ENCODE measurements at regions not wholly inside any gene's neighbourhood (a gene's known extent, or its start where the extent isn't known, plus 50 kb on each side); places are given as distances from the start of the nearest gene placed in this dataset.

- H3K36me3 ChIP-seq (ENCODE audit: control insufficient read depth, insufficient read depth, low read length) = no peaks in the 10 kb centered on the region
- H3K9me3 ChIP-seq (ENCODE audit: control insufficient read depth, low read length) = peaks cover 1% of the 10 kb centered on the region
- WGBS, 2 experiments (ENCODE audit: insufficient coverage in 2 of 2) = 94 to 96% methylated on average over 9 to 12 of the region's 13 CpGs
- no peak overlapping the region for H3K4me3 ChIP-seq (ENCODE audit: extremely low read depth, insufficient read depth, low read length, poor library complexity, severe bottlenecking)
- no peak overlapping the region for H3K27ac ChIP-seq (ENCODE audit: low read depth, low read length, severe bottlenecking)
- peaks cover 2% of the 10 kb centered on the region for H3K4me1 ChIP-seq (ENCODE audit: control insufficient read depth, insufficient read depth, low read length, poor library complexity, severe bottlenecking)
Measured at GRCh38 chr4:138892483-138893407, 122.8 kb upstream of the NOCT start.

- Histone ChIP-seq H3K36me3 (ENCODE audit: control insufficient read depth, insufficient read depth, low read length) (no peaks in the 10 kb centered on the region), H3K4me1 (ENCODE audit: control insufficient read depth, insufficient read depth, low read length, poor library complexity, severe bottlenecking) (no peaks in the 10 kb centered on the region), H3K27ac (ENCODE audit: low read depth, low read length, severe bottlenecking) (no peak overlapping the region), H3K4me3 (ENCODE audit: extremely low read depth, insufficient read depth, low read length, poor library complexity, severe bottlenecking) (no peak overlapping the region), H3K9me3 (ENCODE audit: control insufficient read depth, low read length) (peaks cover 7% of the 10 kb centered on the region)
- 33% methylated on average over 1 of the region's 6 CpGs; no CpG with 5 or more reads in 1 of the 2 experiments for WGBS, 2 experiments (ENCODE audit: insufficient coverage in 2 of 2)
Measured at GRCh38 chr4:138891631-138892031, 124.0 kb upstream of the NOCT start.

- no peaks in the 10 kb centered on the region for H3K4me1 ChIP-seq (ENCODE audit: control insufficient read depth, insufficient read depth, low read length, poor library complexity, severe bottlenecking)
- H3K9me3 ChIP-seq (ENCODE audit: control insufficient read depth, low read length) = peaks cover 7% of the 10 kb centered on the region
- H3K27ac ChIP-seq (ENCODE audit: low read depth, low read length, severe bottlenecking) = no peak overlapping the region
- H3K4me3 ChIP-seq (ENCODE audit: extremely low read depth, insufficient read depth, low read length, poor library complexity, severe bottlenecking) = no peak overlapping the region
- no peaks in the 10 kb centered on the region for H3K36me3 ChIP-seq (ENCODE audit: control insufficient read depth, insufficient read depth, low read length)
- 89 to 95% methylated on average over 5 to 7 of the region's 14 CpGs for WGBS, 2 experiments (ENCODE audit: insufficient coverage in 2 of 2)
Measured at GRCh38 chr4:138890891-138891570, 124.5 kb upstream of the NOCT start.

GRCh38 chr4:138889216-138889615, 126.4 kb upstream of the NOCT start:
- Histone ChIP-seq H3K4me3 (ENCODE audit: extremely low read depth, insufficient read depth, low read length, poor library complexity, severe bottlenecking) (no peak overlapping the region), H3K27ac (ENCODE audit: low read depth, low read length, severe bottlenecking) (no peak overlapping the region), H3K4me1 (ENCODE audit: control insufficient read depth, insufficient read depth, low read length, poor library complexity, severe bottlenecking) (no peaks in the 10 kb centered on the region), H3K36me3 (ENCODE audit: control insufficient read depth, insufficient read depth, low read length) (no peaks in the 10 kb centered on the region), H3K9me3 (ENCODE audit: control insufficient read depth, low read length) (peaks cover 7% of the 10 kb centered on the region)
- no CpG with 5 or more reads among the region's 3 CpGs for WGBS, 2 experiments (ENCODE audit: insufficient coverage in 2 of 2)

- Histone ChIP-seq H3K27ac (ENCODE audit: low read depth, low read length, severe bottlenecking) (no peak overlapping the region), H3K4me3 (ENCODE audit: extremely low read depth, insufficient read depth, low read length, poor library complexity, severe bottlenecking) (no peak overlapping the region), H3K9me3 (ENCODE audit: control insufficient read depth, low read length) (peaks cover 7% of the 10 kb centered on the region), H3K36me3 (ENCODE audit: control insufficient read depth, insufficient read depth, low read length) (no peaks in the 10 kb centered on the region), H3K4me1 (ENCODE audit: control insufficient read depth, insufficient read depth, low read length, poor library complexity, severe bottlenecking) (no peaks in the 10 kb centered on the region)
- 84 to 86% methylated on average over 5 of the region's 6 CpGs for WGBS, 2 experiments (ENCODE audit: insufficient coverage in 2 of 2)
Measured at GRCh38 chr4:138887741-138888140, 127.8 kb upstream of the NOCT start.

- no peaks in the 10 kb centered on the region for H3K36me3 ChIP-seq (ENCODE audit: control insufficient read depth, insufficient read depth, low read length)
- WGBS, 2 experiments (ENCODE audit: insufficient coverage in 2 of 2) = 100% methylated on average over 3 to 4 of the region's 4 CpGs
- H3K4me3 ChIP-seq (ENCODE audit: extremely low read depth, insufficient read depth, low read length, poor library complexity, severe bottlenecking) = no peak overlapping the region
- H3K4me1 ChIP-seq (ENCODE audit: control insufficient read depth, insufficient read depth, low read length, poor library complexity, severe bottlenecking) = no peaks in the 10 kb centered on the region
- H3K27ac ChIP-seq (ENCODE audit: low read depth, low read length, severe bottlenecking) = no peak overlapping the region
- H3K9me3 ChIP-seq (ENCODE audit: control insufficient read depth, low read length) = peaks cover 7% of the 10 kb centered on the region
Measured at GRCh38 chr4:138887341-138887740, 128.2 kb upstream of the NOCT start.

- Histone ChIP-seq H3K36me3 (ENCODE audit: control insufficient read depth, insufficient read depth, low read length) (no peaks in the 10 kb centered on the region), H3K4me1 (ENCODE audit: control insufficient read depth, insufficient read depth, low read length, poor library complexity, severe bottlenecking) (peaks cover 8% of the 10 kb centered on the region), H3K4me3 (ENCODE audit: extremely low read depth, insufficient read depth, low read length, poor library complexity, severe bottlenecking) (no peak overlapping the region), H3K9me3 (ENCODE audit: control insufficient read depth, low read length) (no peaks in the 10 kb centered on the region), H3K27ac (ENCODE audit: low read depth, low read length, severe bottlenecking) (no peak overlapping the region)
- WGBS, 2 experiments (ENCODE audit: insufficient coverage in 2 of 2) = 95 to 100% methylated on average over 1 to 3 of the region's 3 CpGs
Measured at GRCh38 chr4:138879757-138880156, 135.8 kb upstream of the NOCT start.

- WGBS, 2 experiments (ENCODE audit: insufficient coverage in 2 of 2) = 75 to 79% methylated on average over 8 to 9 of the region's 10 CpGs
- H3K4me3 ChIP-seq (ENCODE audit: extremely low read depth, insufficient read depth, low read length, poor library complexity, severe bottlenecking) = no peak overlapping the region
- H3K4me1 ChIP-seq (ENCODE audit: control insufficient read depth, insufficient read depth, low read length, poor library complexity, severe bottlenecking) = peaks cover 16% of the 10 kb centered on the region
- H3K36me3 ChIP-seq (ENCODE audit: control insufficient read depth, insufficient read depth, low read length) = no peaks in the 10 kb centered on the region
- H3K27ac ChIP-seq (ENCODE audit: low read depth, low read length, severe bottlenecking) = peak overlapping the region; percentile 96
- no peaks in the 10 kb centered on the region for H3K9me3 ChIP-seq (ENCODE audit: control insufficient read depth, low read length)
Measured at GRCh38 chr4:138875891-138876608, 139.5 kb upstream of the NOCT start.

- H3K9me3 ChIP-seq (ENCODE audit: control insufficient read depth, low read length) = no peaks in the 10 kb centered on the region
- H3K27ac ChIP-seq (ENCODE audit: low read depth, low read length, severe bottlenecking) = no peak overlapping the region
- H3K36me3 ChIP-seq (ENCODE audit: control insufficient read depth, insufficient read depth, low read length) = no peaks in the 10 kb centered on the region
- H3K4me3 ChIP-seq (ENCODE audit: extremely low read depth, insufficient read depth, low read length, poor library complexity, severe bottlenecking) = no peak overlapping the region
- H3K4me1 ChIP-seq (ENCODE audit: control insufficient read depth, insufficient read depth, low read length, poor library complexity, severe bottlenecking) = peaks cover 13% of the 10 kb centered on the region
- WGBS, 2 experiments (ENCODE audit: insufficient coverage in 2 of 2) = 91 to 93% methylated on average over 8 to 11 of the region's 11 CpGs
Measured at GRCh38 chr4:138871555-138871875, 144.1 kb upstream of the NOCT start.

- peaks cover 8% of the 10 kb centered on the region for H3K4me1 ChIP-seq (ENCODE audit: control insufficient read depth, insufficient read depth, low read length, poor library complexity, severe bottlenecking)
- 7 to 12% methylated on average over 2 to 5 of the region's 9 CpGs for WGBS, 2 experiments (ENCODE audit: insufficient coverage in 2 of 2)
Measured at GRCh38 chr4:138870737-138871554, 144.6 kb upstream of the NOCT start.

More at GRCh38 chr4:138870737-138871554, 144.6 kb upstream of the NOCT start:
- Histone ChIP-seq H3K4me3 (ENCODE audit: extremely low read depth, insufficient read depth, low read length, poor library complexity, severe bottlenecking) (no peak overlapping the region), H3K9me3 (ENCODE audit: control insufficient read depth, low read length) (no peaks in the 10 kb centered on the region), H3K36me3 (ENCODE audit: control insufficient read depth, insufficient read depth, low read length) (no peaks in the 10 kb centered on the region), H3K27ac (ENCODE audit: low read depth, low read length, severe bottlenecking) (no peak overlapping the region)
